ENCODE measurements at regions not wholly inside any gene's neighbourhood (a gene's known extent, or its start where the extent isn't known, plus 50 kb on each side); places are given as distances from the start of the nearest gene placed in this dataset.

GRCh38 chr1:199071080-199071479 lies 432.2 kb downstream of the PTPRC start:
- TF ChIP-seq, protein P1, sequence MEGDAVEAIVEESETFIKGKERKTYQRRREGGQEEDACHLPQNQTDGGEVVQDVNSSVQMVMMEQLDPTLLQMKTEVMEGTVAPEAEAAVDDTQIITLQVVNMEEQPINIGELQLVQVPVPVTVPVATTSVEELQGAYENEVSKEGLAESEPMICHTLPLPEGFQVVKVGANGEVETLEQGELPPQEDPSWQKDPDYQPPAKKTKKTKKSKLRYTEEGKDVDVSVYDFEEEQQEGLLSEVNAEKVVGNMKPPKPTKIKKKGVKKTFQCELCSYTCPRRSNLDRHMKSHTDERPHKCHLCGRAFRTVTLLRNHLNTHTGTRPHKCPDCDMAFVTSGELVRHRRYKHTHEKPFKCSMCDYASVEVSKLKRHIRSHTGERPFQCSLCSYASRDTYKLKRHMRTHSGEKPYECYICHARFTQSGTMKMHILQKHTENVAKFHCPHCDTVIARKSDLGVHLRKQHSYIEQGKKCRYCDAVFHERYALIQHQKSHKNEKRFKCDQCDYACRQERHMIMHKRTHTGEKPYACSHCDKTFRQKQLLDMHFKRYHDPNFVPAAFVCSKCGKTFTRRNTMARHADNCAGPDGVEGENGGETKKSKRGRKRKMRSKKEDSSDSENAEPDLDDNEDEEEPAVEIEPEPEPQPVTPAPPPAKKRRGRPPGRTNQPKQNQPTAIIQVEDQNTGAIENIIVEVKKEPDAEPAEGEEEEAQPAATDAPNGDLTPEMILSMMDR (IDR thresholded peaks at IDR 0.05), result no peak
- no peak for TF ChIP-seq POLR2AphosphoS5 (IDR thresholded peaks at IDR 0.05; ENCODE audit: insufficient read depth in 1 of 2, low read depth in 1 of 2)

All from vagina (tissue), 2 donors.